Brain microvascular endothelial cell (primary cell): ENCODE measurements at regions not wholly inside any gene's neighbourhood (a gene's known extent, or its start where the extent isn't known, plus 50 kb on each side); places are given as distances from the start of the nearest gene placed in this dataset.

Experiments used
- DNase-seq: peaks from one replicate; pipeline ENCODE4 v3.0.0-alpha.2; 2020
- H3K27ac ChIP-seq: fragments of 250-450 bp; sonication (Bioruptor Pico); 2 replicates; pipeline ENCODE4 v1.5.1; 2020; ENCODE audit warnings: mild to moderate bottlenecking, moderate library complexity
- H3K27me3 ChIP-seq: fragments of 250-450 bp; sonication (Bioruptor Pico); replicated peaks from 2 replicates; pipeline ENCODE4 v1.5.1; 2020; ENCODE audit warnings: mild to moderate bottlenecking
- H3K36me3 ChIP-seq: fragments of 250-450 bp; sonication (Bioruptor Pico); replicated peaks from 2 replicates; pipeline ENCODE4 v1.5.1; 2020; ENCODE audit warnings: mild to moderate bottlenecking
- H3K4me3 ChIP-seq: 2 replicates; pipeline ENCODE4 v1.5.1; 2011; ENCODE audit warnings: low read depth, mild to moderate bottlenecking, control low read depth, low read length, moderate library complexity
- in situ Hi-C: cut with HindIII; loops from 2 replicates; pipeline ENCODE4 v1.10.0; 2017; ENCODE audit warnings: low sequenced_read_pairs, low pct_ligation_motif_present
- TF ChIP-seq, protein P1 (sequence below): IDR thresholded peaks from 2 replicates; pipeline ENCODE4 v1.5.1; 2011; ENCODE audit warnings: low read depth, mild to moderate bottlenecking, moderate library complexity, low read length, control low read depth, inconsistent platforms; ENCODE audit errors: missing control alignments

- no peaks in the 10 kb centered on the region for H3K36me3 ChIP-seq
Observed at GRCh38 chr10:33114451-33114952, 156.5 kb upstream of the ITGB1 start.

DNA sequence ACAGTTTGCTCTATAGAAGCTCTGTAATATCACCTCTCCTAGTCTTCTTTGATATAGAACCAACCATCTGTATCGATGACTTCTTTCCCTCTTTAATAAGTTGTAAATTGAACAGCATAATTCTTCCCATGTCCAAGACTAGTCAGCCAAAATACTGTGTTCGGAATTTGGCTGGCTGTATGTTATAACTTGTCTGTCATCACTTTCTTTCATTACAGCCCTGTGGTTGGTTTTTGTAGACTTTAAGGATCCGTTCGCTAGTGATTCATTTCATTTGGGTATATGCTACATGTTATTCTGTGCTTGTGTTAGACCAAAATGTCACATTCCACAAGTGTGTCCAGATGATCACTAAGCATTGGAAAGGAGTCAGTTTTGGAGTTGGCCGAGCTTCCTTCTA lies 155.4 kb upstream of the ITGB1 start:
- no peaks in the 10 kb centered on the region for H3K36me3 ChIP-seq
- TF ChIP-seq, protein P1, sequence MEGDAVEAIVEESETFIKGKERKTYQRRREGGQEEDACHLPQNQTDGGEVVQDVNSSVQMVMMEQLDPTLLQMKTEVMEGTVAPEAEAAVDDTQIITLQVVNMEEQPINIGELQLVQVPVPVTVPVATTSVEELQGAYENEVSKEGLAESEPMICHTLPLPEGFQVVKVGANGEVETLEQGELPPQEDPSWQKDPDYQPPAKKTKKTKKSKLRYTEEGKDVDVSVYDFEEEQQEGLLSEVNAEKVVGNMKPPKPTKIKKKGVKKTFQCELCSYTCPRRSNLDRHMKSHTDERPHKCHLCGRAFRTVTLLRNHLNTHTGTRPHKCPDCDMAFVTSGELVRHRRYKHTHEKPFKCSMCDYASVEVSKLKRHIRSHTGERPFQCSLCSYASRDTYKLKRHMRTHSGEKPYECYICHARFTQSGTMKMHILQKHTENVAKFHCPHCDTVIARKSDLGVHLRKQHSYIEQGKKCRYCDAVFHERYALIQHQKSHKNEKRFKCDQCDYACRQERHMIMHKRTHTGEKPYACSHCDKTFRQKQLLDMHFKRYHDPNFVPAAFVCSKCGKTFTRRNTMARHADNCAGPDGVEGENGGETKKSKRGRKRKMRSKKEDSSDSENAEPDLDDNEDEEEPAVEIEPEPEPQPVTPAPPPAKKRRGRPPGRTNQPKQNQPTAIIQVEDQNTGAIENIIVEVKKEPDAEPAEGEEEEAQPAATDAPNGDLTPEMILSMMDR: no peak
- no peaks in the 10 kb centered on the region for H3K27me3 ChIP-seq
- DNase-seq: peak; percentile 48
- H3K27ac ChIP-seq: peak overlapping the region; percentile 68
- in situ Hi-C loops: no loop called here
- no peak overlapping the region for H3K4me3 ChIP-seq

More at GRCh38 chr10:33114451-33114952, 156.5 kb upstream of the ITGB1 start:
- peak overlapping the region; percentile 68 for H3K27ac ChIP-seq
- peak; percentile 46 for DNase-seq
- no peaks in the 10 kb centered on the region for H3K27me3 ChIP-seq
- in situ Hi-C loops: no loop called here
- no peak overlapping the region for H3K4me3 ChIP-seq
- TF ChIP-seq, protein P1: no peak

DNA sequence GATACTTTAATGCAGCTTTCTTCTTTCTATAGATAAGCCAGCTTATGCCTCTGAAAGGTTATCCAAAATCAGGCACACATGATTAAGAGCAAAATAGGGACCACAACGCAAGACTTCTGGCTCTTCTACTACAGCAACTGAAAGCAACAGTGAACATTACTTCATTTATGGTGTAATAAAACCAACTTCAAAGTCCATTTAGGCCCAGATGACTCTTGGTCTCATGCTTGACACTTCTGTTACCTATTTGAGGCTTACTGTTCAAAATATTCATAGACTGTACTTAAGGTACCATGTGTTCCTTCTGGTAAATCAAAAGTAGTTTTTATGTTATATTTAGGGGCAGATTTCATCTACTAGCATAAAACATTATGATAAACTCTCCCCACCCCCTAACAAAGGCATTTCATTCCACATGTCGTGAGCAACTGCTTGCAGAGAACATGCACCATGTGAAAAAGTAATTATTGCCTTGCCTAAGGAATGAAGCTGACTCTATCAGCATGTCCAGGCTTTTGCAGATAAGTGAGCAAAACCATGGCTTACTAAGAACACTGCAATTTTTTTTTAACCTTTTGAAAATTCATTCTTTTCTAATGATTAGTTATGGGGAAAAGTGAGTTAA lies 154.9 kb upstream of the ITGB1 start:
- peak overlapping the region; percentile 68 for H3K27ac ChIP-seq
- TF ChIP-seq, protein P1: no peak
- in situ Hi-C loops: no loop called here

GRCh38 chr10:33111488-33112051 lies 153.5 kb upstream of the ITGB1 start:
- TF ChIP-seq, protein P1: no peak
- no peaks in the 10 kb centered on the region for H3K27me3 ChIP-seq
- no peak overlapping the region for H3K4me3 ChIP-seq
- in situ Hi-C loops: no loop called here
- no peak for DNase-seq
- no peaks in the 10 kb centered on the region for H3K36me3 ChIP-seq
- no peak overlapping the region for H3K27ac ChIP-seq

More for the DNA sequence above, 154.9 kb upstream of the ITGB1 start:
- H3K36me3 ChIP-seq: no peaks in the 10 kb centered on the region
- no peaks in the 10 kb centered on the region for H3K27me3 ChIP-seq
- H3K4me3 ChIP-seq: no peak overlapping the region
- peak; percentile 45 for DNase-seq

- in situ Hi-C loops: no loop called here
- no peak for DNase-seq
- TF ChIP-seq, protein P1: no peak
- H3K4me3 ChIP-seq: no peak overlapping the region
- H3K27me3 ChIP-seq: no peaks in the 10 kb centered on the region
- no peaks in the 10 kb centered on the region for H3K36me3 ChIP-seq
- no peak overlapping the region for H3K27ac ChIP-seq
Observed at GRCh38 chr10:33109788-33110469, 151.9 kb upstream of the ITGB1 start.
